PC-9 (cell line): ENCODE measurements at regions not wholly inside any gene's neighbourhood (a gene's known extent, or its start where the extent isn't known, plus 50 kb on each side); places are given as distances from the start of the nearest gene placed in this dataset.

Experiments used
- BruUV-seq: library from RNA; stranded (reverse); fragments of 400-500 nt; replicated peaks from 2 replicates; lab custom pipeline; 2021; lab: Mats Ljungman, UMichigan
- CTCF ChIA-PET: fragments of 300-600 bp; sonication (Branson Sonifier 250); formaldehyde crosslinking; loops from one replicate; lab custom pipeline; 2022; ENCODE audit warnings: antibody characterized with exemption; lab: Charles Lee
- POLR2A ChIA-PET: fragments of 300-600 bp; sonication (Branson Sonifier 250); formaldehyde crosslinking; loops from one replicate; lab custom pipeline; 2022; ENCODE audit warnings: antibody characterized with exemption; ENCODE audit not compliant: unreplicated experiment; lab: Charles Lee
- DNase-seq, 2 experiments: peaks; one replicate each; pipeline versions ENCODE4 v3.0.0 to v3.0.0-alpha.2; 2015 to 2022; ENCODE audit warnings: mixed read lengths in 1 of 2
- H2AFZ ChIP-seq: fragments of 200-600 bp; sonication (generic); 2 replicates; pipeline ENCODE4 v1.8.1; 2017; ENCODE audit warnings: antibody characterized with exemption
- H3F3A ChIP-seq: fragments of 200-600 bp; sonication (generic); 2 replicates; pipeline ENCODE4 v1.8.1; 2017; ENCODE audit warnings: antibody characterized with exemption, mild to moderate bottlenecking, low read depth; ENCODE audit not compliant: insufficient read depth
- H3K27ac ChIP-seq: fragments of 200-600 bp; sonication (generic); 2 replicates; pipeline ENCODE4 v1.6.1; 2016; ENCODE audit warnings: mixed run types
- H3K27me3 ChIP-seq: fragments of 200-600 bp; sonication (generic); 2 replicates; pipeline ENCODE4 v1.6.1; 2016; ENCODE audit warnings: low read depth, mixed run types; ENCODE audit not compliant: insufficient read depth
- H3K36me3 ChIP-seq: fragments of 200-600 bp; sonication (generic); 2 replicates; pipeline ENCODE4 v1.6.1; 2016; ENCODE audit warnings: low read depth, mixed run types
- H3K4me1 ChIP-seq: fragments of 200-600 bp; sonication (generic); replicated peaks from 2 replicates; pipeline ENCODE4 v1.6.1; 2016; ENCODE audit warnings: mixed run types; ENCODE audit not compliant: insufficient read depth
- H3K4me2 ChIP-seq: fragments of 200-600 bp; sonication (generic); 2 replicates; pipeline ENCODE4 v1.6.1; 2017; ENCODE audit warnings: mixed run types
- H3K4me3 ChIP-seq: fragments of 200-600 bp; sonication (generic); 2 replicates; pipeline ENCODE4 v1.6.1; 2016; ENCODE audit warnings: mixed run types
- H3K79me2 ChIP-seq: fragments of 200-600 bp; sonication (generic); 2 replicates; pipeline ENCODE4 v1.6.1; 2017; ENCODE audit warnings: low read depth, mixed run types
- H3K9me2 ChIP-seq: fragments of 200-600 bp; sonication (generic); 2 replicates; pipeline ENCODE4 v1.8.1; 2017; ENCODE audit warnings: mild to moderate bottlenecking; ENCODE audit not compliant: insufficient read depth
- H3K9me3 ChIP-seq: fragments of 200-600 bp; sonication (generic); 2 replicates; pipeline ENCODE4 v1.8.1; 2016; ENCODE audit warnings: low read depth; ENCODE audit not compliant: insufficient read depth
- H4K20me1 ChIP-seq: fragments of 200-600 bp; sonication (generic); 2 replicates; pipeline ENCODE4 v1.8.1; 2017; ENCODE audit not compliant: insufficient read depth
- CTCF ChIP-seq: fragments of 200-600 bp; sonication (generic); conservative IDR thresholded peaks from 2 replicates; pipeline ENCODE4 v1.6.1; 2017; ENCODE audit warnings: mixed run types, antibody characterized with exemption, mild to moderate bottlenecking, moderate library complexity
- EZH2 ChIP-seq: fragments of 200-600 bp; sonication (generic); IDR thresholded peaks from 2 replicates; pipeline ENCODE4 v1.8.0; 2017; ENCODE audit warnings: antibody characterized with exemption, low read depth
- intact Hi-C: fragments of 100-400 bp; cut with micrococcal nuclease; formaldehyde crosslinking; loops from one replicate; pipeline ENCODE4 v1.10.0; 2022; ENCODE audit not compliant: unreplicated experiment

GRCh38 chr14:85420707-85421106 is 109.2 kb upstream of the FLRT2 start:
- intact Hi-C loops: no loop called here
- no peaks in the 10 kb centered on the region for H3K4me1 ChIP-seq
- H3F3A ChIP-seq: no peaks in the 10 kb centered on the region
- no peaks in the 10 kb centered on the region for H3K79me2 ChIP-seq
- ChIA-PET CTCF (no interaction called here), POLR2A (no interaction called here)
- no peaks in the 10 kb centered on the region for H3K9me3 ChIP-seq
- no peaks in the 10 kb centered on the region for H4K20me1 ChIP-seq
- BruUV-seq: no TSS peak
- no peak for DNase-seq
- no peaks in the 10 kb centered on the region for H3K36me3 ChIP-seq
- H2AFZ ChIP-seq: no peak overlapping the region
- H3K9me2 ChIP-seq: no peaks in the 10 kb centered on the region
- no peak overlapping the region for H3K4me3 ChIP-seq
- H3K4me2 ChIP-seq: no peak overlapping the region
- H3K27me3 ChIP-seq: no peaks in the 10 kb centered on the region
- no peak for TF ChIP-seq EZH2
- no peak for TF ChIP-seq CTCF
- H3K27ac ChIP-seq: no peak overlapping the region

GRCh38 chr14:85421186-85421877 is 108.6 kb upstream of the FLRT2 start:
- no peaks in the 10 kb centered on the region for H3K4me1 ChIP-seq
- no peaks in the 10 kb centered on the region for H3K27me3 ChIP-seq
- no peaks in the 10 kb centered on the region for H3K9me3 ChIP-seq
- H3K9me2 ChIP-seq: no peaks in the 10 kb centered on the region
- peak in 1 of 2 experiments; percentile 5 for DNase-seq
- H3K79me2 ChIP-seq: no peaks in the 10 kb centered on the region
- no peaks in the 10 kb centered on the region for H4K20me1 ChIP-seq
- no peak for TF ChIP-seq CTCF
- no peak for TF ChIP-seq EZH2
- CTCF ChIA-PET: no interaction called here
- no peaks in the 10 kb centered on the region for H3K36me3 ChIP-seq
- intact Hi-C loops: no loop called here
- no peak overlapping the region for H3K4me3 ChIP-seq
- no peak overlapping the region for H2AFZ ChIP-seq
- no peaks in the 10 kb centered on the region for H3F3A ChIP-seq
- POLR2A ChIA-PET: no interaction called here
- BruUV-seq: no TSS peak
- no peak overlapping the region for H3K4me2 ChIP-seq
- no peak overlapping the region for H3K27ac ChIP-seq

- intact Hi-C loops: no loop called here
- Histone ChIP-seq H3K79me2 (no peaks in the 10 kb centered on the region), H3F3A (no peaks in the 10 kb centered on the region), H4K20me1 (no peaks in the 10 kb centered on the region), H3K9me2 (no peaks in the 10 kb centered on the region), H3K4me2 (no peak overlapping the region), H3K27ac (no peak overlapping the region), H3K4me1 (no peaks in the 10 kb centered on the region), H3K27me3 (no peaks in the 10 kb centered on the region), H2AFZ (no peak overlapping the region), H3K36me3 (no peaks in the 10 kb centered on the region), H3K9me3 (no peaks in the 10 kb centered on the region), H3K4me3 (no peak overlapping the region)
- POLR2A ChIA-PET: no interaction called here
- CTCF ChIA-PET: no interaction called here
- BruUV-seq: no TSS peak
- TF ChIP-seq CTCF: no peak
- no peak for TF ChIP-seq EZH2
- no peak for DNase-seq
These were observed 106.1 kb upstream of the FLRT2 start for GRCh38 chr14:85423889-85424288.
